HAP-1 (cell line): ENCODE measurements at regions not wholly inside any gene's neighbourhood (a gene's known extent, or its start where the extent isn't known, plus 50 kb on each side); places are given as distances from the start of the nearest gene placed in this dataset.
"Not testable (repeated sequence)": the region's sequence is repeated elsewhere in the genome, so short reads cannot be mapped to it uniquely, and the experiment has no call there.

Experiments
- DNase-seq, 2 experiments: peaks; one replicate each; pipeline ENCODE4 v3.0.0-alpha.2; 2016 to 2020; ENCODE audit warnings: low spot score in 2 of 2
- H3K27me3 ChIP-seq: fragments of 250-450 bp; sonication (Bioruptor Pico); 2 replicates; pipeline ENCODE4 v1.5.1; 2020; ENCODE audit warnings: low read depth, mild to moderate bottlenecking, moderate library complexity
- H3K36me3 ChIP-seq: fragments of 250-450 bp; sonication (Bioruptor Pico); replicated peaks from 2 replicates; pipeline ENCODE4 v1.5.1; 2020; ENCODE audit warnings: mild to moderate bottlenecking
- H3K4me1 ChIP-seq: fragments of 250-450 bp; sonication (Bioruptor Pico); 2 replicates; pipeline ENCODE4 v1.5.1; 2020; ENCODE audit warnings: mild to moderate bottlenecking
- H3K4me3 ChIP-seq: fragments of 250-450 bp; sonication (Bioruptor Pico); 2 replicates; pipeline ENCODE4 v1.5.1; 2020; ENCODE audit warnings: mild to moderate bottlenecking, moderate library complexity
- H3K9me3 ChIP-seq: fragments of 250-450 bp; sonication (Bioruptor Pico); 2 replicates; pipeline ENCODE4 v1.5.1; 2020; ENCODE audit warnings: mild to moderate bottlenecking, moderate library complexity
- in situ Hi-C: fragments of 300-500 bp; cut with MboI; formaldehyde crosslinking; loops from 3 replicates; pipeline ENCODE4 v1.14.3; 2020; ENCODE audit warnings: low sequenced_read_pairs, inconsistent platforms, mixed read lengths

GRCh38 chr12:74241341-74241740, 296.3 kb upstream of the ATXN7L3B start:
- in situ Hi-C loops = no loop called here
- DNase-seq = no peak
- H3K4me3 ChIP-seq = no peak overlapping the region
- H3K9me3 ChIP-seq = no peaks in the 10 kb centered on the region
- H3K36me3 ChIP-seq = no peaks in the 10 kb centered on the region
- no peaks in the 10 kb centered on the region for H3K27me3 ChIP-seq
- no peaks in the 10 kb centered on the region for H3K4me1 ChIP-seq

GRCh38 chr12:74242088-74242487, 295.5 kb upstream of the ATXN7L3B start:
- Histone ChIP-seq H3K27me3 (no peaks in the 10 kb centered on the region), H3K4me3 (no peak overlapping the region), H3K9me3 (no peaks in the 10 kb centered on the region), H3K36me3 (no peaks in the 10 kb centered on the region), H3K4me1 (no peaks in the 10 kb centered on the region)
- in situ Hi-C loops = no loop called here
- DNase-seq = no peak

- H3K9me3 ChIP-seq = no peaks in the 10 kb centered on the region
- no peak overlapping the region for H3K4me3 ChIP-seq
- H3K27me3 ChIP-seq = no peaks in the 10 kb centered on the region
- no peak for DNase-seq
- no peaks in the 10 kb centered on the region for H3K36me3 ChIP-seq
- in situ Hi-C loops = no loop called here
- no peaks in the 10 kb centered on the region for H3K4me1 ChIP-seq
These were observed 292.2 kb upstream of the ATXN7L3B start for GRCh38 chr12:74245458-74245857.

- in situ Hi-C loops = no loop called here
- H3K36me3 ChIP-seq = no peaks in the 10 kb centered on the region
- no peaks in the 10 kb centered on the region for H3K4me1 ChIP-seq
- no peak for DNase-seq
- H3K9me3 ChIP-seq = no peaks in the 10 kb centered on the region
- H3K27me3 ChIP-seq = no peaks in the 10 kb centered on the region
- H3K4me3 ChIP-seq = no peak overlapping the region
These were observed 286.7 kb upstream of the ATXN7L3B start for GRCh38 chr12:74250891-74251290.

GRCh38 chr12:74253826-74254225, 283.8 kb upstream of the ATXN7L3B start:
- H3K9me3 ChIP-seq, DNase-seq, in situ Hi-C loops, H3K4me3 ChIP-seq, H3K4me1 ChIP-seq, H3K27me3 ChIP-seq, H3K36me3 ChIP-seq: not testable (repeated sequence)

- H3K27me3 ChIP-seq = no peaks in the 10 kb centered on the region
- H3K4me1 ChIP-seq = no peaks in the 10 kb centered on the region
- H3K4me3 ChIP-seq = no peak overlapping the region
- in situ Hi-C loops = no loop called here
- DNase-seq = no peak
- no peaks in the 10 kb centered on the region for H3K36me3 ChIP-seq
- H3K9me3 ChIP-seq = no peaks in the 10 kb centered on the region
These were observed 282.9 kb upstream of the ATXN7L3B start for GRCh38 chr12:74254784-74255183.

- in situ Hi-C loops = no loop called here
- no peak overlapping the region for H3K4me3 ChIP-seq
These were observed 278.4 kb upstream of the ATXN7L3B start for GRCh38 chr12:74259199-74259598.

GRCh38 chr12:74264692-74265091, 272.9 kb upstream of the ATXN7L3B start:
- in situ Hi-C loops = no loop called here
- Histone ChIP-seq H3K4me3 (no peak overlapping the region), H3K27me3 (no peaks in the 10 kb centered on the region), H3K36me3 (no peaks in the 10 kb centered on the region), H3K9me3 (no peaks in the 10 kb centered on the region), H3K4me1 (no peaks in the 10 kb centered on the region)
- DNase-seq = no peak

More at GRCh38 chr12:74259199-74259598, 278.4 kb upstream of the ATXN7L3B start:
- Histone ChIP-seq H3K27me3 (no peaks in the 10 kb centered on the region), H3K4me1 (no peaks in the 10 kb centered on the region), H3K36me3 (no peaks in the 10 kb centered on the region), H3K9me3 (no peaks in the 10 kb centered on the region)
- no peak for DNase-seq

- DNase-seq, H3K4me3 ChIP-seq, H3K27me3 ChIP-seq, in situ Hi-C loops, H3K36me3 ChIP-seq, H3K4me1 ChIP-seq, H3K9me3 ChIP-seq: not testable (repeated sequence)
These were observed 268.3 kb upstream of the ATXN7L3B start for GRCh38 chr12:74269355-74269754.

GRCh38 chr12:74280156-74280655, 257.4 kb upstream of the ATXN7L3B start:
- Histone ChIP-seq H3K27me3 (no peaks in the 10 kb centered on the region), H3K36me3 (no peaks in the 10 kb centered on the region), H3K4me3 (no peak overlapping the region), H3K4me1 (no peaks in the 10 kb centered on the region), H3K9me3 (no peaks in the 10 kb centered on the region)
- no peak for DNase-seq
- in situ Hi-C loops = no loop called here

- DNase-seq, H3K36me3 ChIP-seq, H3K4me1 ChIP-seq, in situ Hi-C loops, H3K9me3 ChIP-seq, H3K27me3 ChIP-seq, H3K4me3 ChIP-seq: not testable (repeated sequence)
These were observed 256.0 kb upstream of the ATXN7L3B start for GRCh38 chr12:74281401-74282180.

GRCh38 chr12:74283646-74284045, 254.0 kb upstream of the ATXN7L3B start:
- Histone ChIP-seq H3K4me1 (no peaks in the 10 kb centered on the region), H3K4me3 (no peak overlapping the region), H3K36me3 (no peaks in the 10 kb centered on the region), H3K9me3 (no peaks in the 10 kb centered on the region), H3K27me3 (no peaks in the 10 kb centered on the region)
- no peak for DNase-seq
- in situ Hi-C loops = no loop called here

- H3K4me3 ChIP-seq = no peak overlapping the region
- no peak for DNase-seq
- H3K4me1 ChIP-seq = no peaks in the 10 kb centered on the region
- in situ Hi-C loops = no loop called here
- no peaks in the 10 kb centered on the region for H3K9me3 ChIP-seq
- H3K36me3 ChIP-seq = no peaks in the 10 kb centered on the region
- no peaks in the 10 kb centered on the region for H3K27me3 ChIP-seq
These were observed 251.9 kb upstream of the ATXN7L3B start for GRCh38 chr12:74285773-74286172.

GRCh38 chr12:74286254-74286653, 251.4 kb upstream of the ATXN7L3B start:
- no peaks in the 10 kb centered on the region for H3K4me1 ChIP-seq
- H3K9me3 ChIP-seq = no peaks in the 10 kb centered on the region
- in situ Hi-C loops = no loop called here
- no peak for DNase-seq
- no peak overlapping the region for H3K4me3 ChIP-seq
- H3K27me3 ChIP-seq = no peaks in the 10 kb centered on the region
- no peaks in the 10 kb centered on the region for H3K36me3 ChIP-seq
